Kidney glomerular epithelial cell (primary cell): ENCODE measurements at regions not wholly inside any gene's neighbourhood (a gene's known extent, or its start where the extent isn't known, plus 50 kb on each side); places are given as distances from the start of the nearest gene placed in this dataset.
A peak's percentile ranks its signal among the peaks of the same experiment; 100 is the strongest.
"Not testable (repeated sequence)": the region's sequence is repeated elsewhere in the genome, so short reads cannot be mapped to it uniquely, and the experiment has no call there.

Experiments used
- DNase-seq: peaks from one replicate; lab custom pipeline; 2025; lab: John Stamatoyannopoulos, UW

GRCh38 chr2:11877764-11878163, 131.3 kb downstream of the LPIN1 start:
- DNase-seq, result no peak

- not testable (repeated sequence) for DNase-seq
Measured at GRCh38 chr2:11885253-11885652, 138.8 kb downstream of the LPIN1 start.

- not testable (repeated sequence) for DNase-seq
Measured at GRCh38 chr2:11886899-11887298, 140.5 kb downstream of the LPIN1 start.

GRCh38 chr2:11889101-11889850, 142.8 kb downstream of the LPIN1 start:
- DNase-seq, result no peak

- no peak for DNase-seq
Measured at GRCh38 chr2:11889854-11890253, 143.4 kb downstream of the LPIN1 start.

- no peak for DNase-seq
Measured at GRCh38 chr2:11891028-11891427, 144.6 kb downstream of the LPIN1 start.

GRCh38 chr2:11891671-11892440, 145.4 kb downstream of the LPIN1 start:
- no peak for DNase-seq

GRCh38 chr2:11896386-11896785, 150.0 kb downstream of the LPIN1 start:
- no peak for DNase-seq

GRCh38 chr2:11898576-11898975, 152.1 kb downstream of the LPIN1 start:
- no peak for DNase-seq

- peak; percentile 0 for DNase-seq
Measured at GRCh38 chr2:11899264-11899818, 152.9 kb downstream of the LPIN1 start.

- DNase-seq, result not testable (repeated sequence)
Measured at GRCh38 chr2:11900891-11901290, 154.5 kb downstream of the LPIN1 start.

- DNase-seq, result no peak
Measured at GRCh38 chr2:11901351-11902069, 155.1 kb downstream of the LPIN1 start.

GRCh38 chr2:11903085-11903606, 156.7 kb downstream of the LPIN1 start:
- no peak for DNase-seq

- DNase-seq, result no peak
Measured at GRCh38 chr2:11904029-11904428, 157.6 kb downstream of the LPIN1 start.

GRCh38 chr2:11904941-11905340, 158.5 kb downstream of the LPIN1 start:
- no peak for DNase-seq

GRCh38 chr2:11907190-11907589, 160.8 kb downstream of the LPIN1 start:
- no peak for DNase-seq

GRCh38 chr2:11910971-11911370, 164.5 kb downstream of the LPIN1 start:
- DNase-seq, result no peak

GRCh38 chr2:11912980-11913379, 166.5 kb downstream of the LPIN1 start:
- no peak for DNase-seq

GRCh38 chr2:11914455-11914854, 168.0 kb downstream of the LPIN1 start:
- no peak for DNase-seq

- DNase-seq, result no peak
Measured at GRCh38 chr2:11915650-11916049, 169.2 kb downstream of the LPIN1 start.

GRCh38 chr2:11919953-11920352, 173.5 kb downstream of the LPIN1 start:
- DNase-seq, result no peak

- no peak for DNase-seq
Measured at GRCh38 chr2:11920993-11921583, 174.7 kb downstream of the LPIN1 start.
